Liver (tissue), 8 donors: ENCODE measurements at regions not wholly inside any gene's neighbourhood (a gene's known extent, or its start where the extent isn't known, plus 50 kb on each side); places are given as distances from the start of the nearest gene placed in this dataset.

Source experiments
- DNase-seq: peaks from one replicate; pipeline ENCODE4 v3.0.0-alpha.2; 2017; ENCODE audit warnings: low spot score
- H3K27ac ChIP-seq, 2 donors: one replicate each; pipeline ENCODE4 v1.7.0; 2013; ENCODE audit warnings: inconsistent platforms in 2 of 2, low read length in 2 of 2, control low read depth in 1 of 2, low read depth in 1 of 2, mild to moderate bottlenecking in 1 of 2
- H3K27me3 ChIP-seq, 4 donors: one replicate each; pipeline versions ENCODE4 v1.6.1 to v1.7.0; 2013; ENCODE audit warnings: low read length in 3 of 4, inconsistent platforms in 1 of 4, mild to moderate bottlenecking in 1 of 4, moderate library complexity in 1 of 4; ENCODE audit not compliant: control insufficient read depth in 4 of 4, insufficient read depth in 4 of 4
- H3K36me3 ChIP-seq, 4 donors: one replicate each; pipeline versions ENCODE4 v1.6.1 to v1.7.0; 2013; ENCODE audit warnings: low read length in 3 of 4, mild to moderate bottlenecking in 3 of 4, low read depth in 1 of 4, moderate library complexity in 1 of 4; ENCODE audit not compliant: control insufficient read depth in 4 of 4, insufficient read depth in 3 of 4
- H3K4me1 ChIP-seq, 4 donors: one replicate each; pipeline versions ENCODE4 v1.6.1 to v1.7.0; 2013; ENCODE audit warnings: low read length in 3 of 4, mild to moderate bottlenecking in 3 of 4, moderate library complexity in 1 of 4; ENCODE audit not compliant: control insufficient read depth in 4 of 4, insufficient read depth in 4 of 4
- H3K4me3 ChIP-seq, 3 donors: one replicate each; pipeline versions ENCODE4 v1.6.1 to v1.7.0; 2013; ENCODE audit warnings: low read length in 3 of 3, control low read depth in 1 of 3, low read depth in 1 of 3, mild to moderate bottlenecking in 1 of 3
- H3K9ac ChIP-seq, 2 donors: one replicate each; pipeline ENCODE4 v1.7.0; 2013; ENCODE audit warnings: low read length in 2 of 2, mild to moderate bottlenecking in 2 of 2, moderate library complexity in 2 of 2, control low read depth in 1 of 2, low read depth in 1 of 2
- H3K9me3 ChIP-seq, 4 donors: one replicate each; pipeline versions ENCODE4 v1.6.1 to v1.7.0; 2013; ENCODE audit warnings: low read length in 3 of 4; ENCODE audit not compliant: control insufficient read depth in 4 of 4
- ATF3 ChIP-seq: IDR thresholded peaks from 2 replicates; pipeline ENCODE4 v1.6.1; 2016; ENCODE audit warnings: antibody characterized with exemption
- CTCF ChIP-seq: fragments of 150-350 bp; IDR thresholded peaks from 2 replicates; pipeline ENCODE4 v1.5.1; 2017; ENCODE audit warnings: improper control_type of control experiment, low read depth, low read length; ENCODE audit not compliant: missing input control
- EGR1 ChIP-seq, 2 donors: IDR thresholded peaks; 2 replicates each; pipeline ENCODE4 v1.6.1; 2016 to 2018; ENCODE audit warnings: antibody characterized with exemption in 2 of 2, low read depth in 2 of 2
- GABPA ChIP-seq, 2 donors: IDR thresholded peaks in 1 of 2; conservative IDR thresholded peaks in 1 of 2; 2 replicates each; pipeline ENCODE4 v1.6.1; 2016; ENCODE audit warnings: antibody characterized with exemption in 2 of 2, mild to moderate bottlenecking in 1 of 2, moderate library complexity in 1 of 2
- HNF4A ChIP-seq, 2 donors: conservative IDR thresholded peaks; 2 replicates each; pipeline ENCODE4 v1.6.1; 2016; ENCODE audit warnings: antibody characterized with exemption in 2 of 2, mild to moderate bottlenecking in 2 of 2
- JUND ChIP-seq, 2 donors: IDR thresholded peaks; 2 replicates each; pipeline ENCODE4 v1.6.1; 2016; ENCODE audit warnings: antibody characterized with exemption in 2 of 2
- MAX ChIP-seq: IDR thresholded peaks from 2 replicates; pipeline ENCODE4 v1.6.1; 2016; ENCODE audit warnings: antibody characterized with exemption
- RAD21 ChIP-seq, 2 donors: IDR thresholded peaks; 2 replicates each; pipeline ENCODE4 v1.6.1; 2016; ENCODE audit warnings: antibody characterized with exemption in 2 of 2, mild to moderate bottlenecking in 2 of 2
- REST ChIP-seq: IDR thresholded peaks from 2 replicates; pipeline ENCODE4 v1.6.1; 2016; ENCODE audit warnings: antibody characterized with exemption, mild to moderate bottlenecking
- RXRA ChIP-seq, 2 donors: IDR thresholded peaks; 2 replicates each; pipeline ENCODE4 v1.6.1; 2017 to 2018; ENCODE audit warnings: antibody characterized with exemption in 2 of 2, mild to moderate bottlenecking in 1 of 2
- SP1 ChIP-seq: IDR thresholded peaks from 2 replicates; pipeline ENCODE4 v1.6.1; 2018; ENCODE audit warnings: antibody characterized with exemption, mild to moderate bottlenecking
- YY1 ChIP-seq: IDR thresholded peaks from 2 replicates; pipeline ENCODE4 v1.6.1; 2016; ENCODE audit warnings: antibody characterized with exemption, mild to moderate bottlenecking
- WGBS: extraction: QIAGEN DNeasy Blood & Tissue Kit; methylation state at CpG from one replicate; pipeline ENCODE4 v1.1.7; 2013; 5-methylcytosine and 5-hydroxymethylcytosine counted together
- TF ChIP-seq, protein P1 (sequence below): IDR thresholded peaks from 2 replicates; pipeline ENCODE4 v1.6.1; 2016; ENCODE audit warnings: antibody characterized with exemption
- donor health status: healthy.
- donor health status: healthy.
- donor health status: healthy.
- donor health status: healthy.
- donor health status: healthy.

GRCh38 chr4:10184501-10184938, 67.9 kb upstream of the WDR1 start (continued):
- TF ChIP-seq ATF3 (no peak), GABPA (IDR thresholded peaks at IDR 0.05 in 1 of 2, conservative IDR thresholded peaks at IDR 0.05 in 1 of 2) (no peak), CTCF (no peak), EGR1 (IDR thresholded peaks at IDR 0.05; ENCODE audit: low read depth in 2 of 2) (no peak), HNF4A (conservative IDR thresholded peaks at IDR 0.05) (no peak)

- no peak overlapping the region for H3K27ac ChIP-seq
- DNase-seq, result no peak
- 76% methylated on average over 5 of the region's 5 CpGs for WGBS
- H3K4me3 ChIP-seq, result no peak overlapping the region
- no peaks in the 10 kb centered on the region for H3K27me3 ChIP-seq
- no peaks in the 10 kb centered on the region for H3K36me3 ChIP-seq
- no peaks in the 10 kb centered on the region for H3K9me3 ChIP-seq
- TF ChIP-seq JUND (IDR thresholded peaks at IDR 0.05) (no peak), RAD21 (IDR thresholded peaks at IDR 0.05) (no peak), MAX (no peak), EGR1 (IDR thresholded peaks at IDR 0.05; ENCODE audit: low read depth in 2 of 2) (no peak), REST (no peak), SP1 (no peak), RXRA (IDR thresholded peaks at IDR 0.05) (no peak), YY1 (no peak), HNF4A (conservative IDR thresholded peaks at IDR 0.05) (no peak), CTCF (no peak)
- TF ChIP-seq, protein P1, sequence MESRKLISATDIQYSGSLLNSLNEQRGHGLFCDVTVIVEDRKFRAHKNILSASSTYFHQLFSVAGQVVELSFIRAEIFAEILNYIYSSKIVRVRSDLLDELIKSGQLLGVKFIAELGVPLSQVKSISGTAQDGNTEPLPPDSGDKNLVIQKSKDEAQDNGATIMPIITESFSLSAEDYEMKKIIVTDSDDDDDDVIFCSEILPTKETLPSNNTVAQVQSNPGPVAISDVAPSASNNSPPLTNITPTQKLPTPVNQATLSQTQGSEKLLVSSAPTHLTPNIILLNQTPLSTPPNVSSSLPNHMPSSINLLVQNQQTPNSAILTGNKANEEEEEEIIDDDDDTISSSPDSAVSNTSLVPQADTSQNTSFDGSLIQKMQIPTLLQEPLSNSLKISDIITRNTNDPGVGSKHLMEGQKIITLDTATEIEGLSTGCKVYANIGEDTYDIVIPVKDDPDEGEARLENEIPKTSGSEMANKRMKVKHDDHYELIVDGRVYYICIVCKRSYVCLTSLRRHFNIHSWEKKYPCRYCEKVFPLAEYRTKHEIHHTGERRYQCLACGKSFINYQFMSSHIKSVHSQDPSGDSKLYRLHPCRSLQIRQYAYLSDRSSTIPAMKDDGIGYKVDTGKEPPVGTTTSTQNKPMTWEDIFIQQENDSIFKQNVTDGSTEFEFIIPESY, result no peak
- H3K9ac ChIP-seq, result no peak overlapping the region
- H3K4me1 ChIP-seq, result no peaks in the 10 kb centered on the region
Measured at GRCh38 chr4:10184041-10184440, 67.4 kb upstream of the WDR1 start.
